ENCODE measurements at regions not wholly inside any gene's neighbourhood (a gene's known extent, or its start where the extent isn't known, plus 50 kb on each side); places are given as distances from the start of the nearest gene placed in this dataset.

- no peak for TF ChIP-seq CTCF (IDR thresholded peaks at IDR 0.05; ENCODE audit: borderline replicate concordance, extremely low read depth, low read length, poor library complexity, severe bottlenecking)
- TF ChIP-seq EZH2 (IDR thresholded peaks at IDR 0.05; ENCODE audit: borderline replicate concordance, low read depth, low read length, severe bottlenecking) = no peak
These were observed 278.7 kb upstream of the SOX2 start for GRCh38 chr3:181432992-181433391.
